HUDEP-2 (cell line): ENCODE measurements at regions not wholly inside any gene's neighbourhood (a gene's known extent, or its start where the extent isn't known, plus 50 kb on each side); places are given as distances from the start of the nearest gene placed in this dataset.
"Not testable (repeated sequence)": the region's sequence is repeated elsewhere in the genome, so short reads cannot be mapped to it uniquely, and the experiment has no call there.

Experiments
- DNase-seq, 76 experiments: peaks; one replicate each; lab custom pipeline; 2025; ENCODE audit not compliant: unreplicated experiment in 76 of 76; lab: John Stamatoyannopoulos, UW

GRCh38 chr9:29966247-29966646, 2393.0 kb upstream of the C9orf72 start:
- DNase-seq: no peak

GRCh38 chr9:29968831-29969230, 2395.6 kb upstream of the C9orf72 start:
- no peak for DNase-seq

- no peak for DNase-seq
These were observed 2396.1 kb upstream of the C9orf72 start for GRCh38 chr9:29969408-29969807.

- no peak for DNase-seq
These were observed 2396.8 kb upstream of the C9orf72 start for GRCh38 chr9:29969856-29970647.

GRCh38 chr9:29974197-29974596, 2400.9 kb upstream of the C9orf72 start:
- no peak for DNase-seq

- DNase-seq: no peak
These were observed 2403.7 kb upstream of the C9orf72 start for GRCh38 chr9:29976981-29977380.

GRCh38 chr9:29981013-29981412, 2403.4 kb upstream of the ACO1 start:
- DNase-seq: no peak

GRCh38 chr9:29999645-30000044, 2384.8 kb upstream of the ACO1 start:
- DNase-seq: no peak

GRCh38 chr9:30010691-30011090, 2373.8 kb upstream of the ACO1 start:
- DNase-seq: no peak

- no peak for DNase-seq
These were observed 2371.8 kb upstream of the ACO1 start for GRCh38 chr9:30012622-30013021.

GRCh38 chr9:30015073-30015472, 2369.4 kb upstream of the ACO1 start:
- no peak for DNase-seq

GRCh38 chr9:30020161-30020560, 2364.3 kb upstream of the ACO1 start:
- no peak for DNase-seq

GRCh38 chr9:30035761-30036160, 2348.7 kb upstream of the ACO1 start:
- DNase-seq: no peak

- no peak for DNase-seq
These were observed 2347.9 kb upstream of the ACO1 start for GRCh38 chr9:30036558-30036957.

GRCh38 chr9:30039712-30040111, 2344.7 kb upstream of the ACO1 start:
- no peak for DNase-seq

GRCh38 chr9:30048396-30048795, 2336.0 kb upstream of the ACO1 start:
- no peak for DNase-seq

GRCh38 chr9:30058463-30058862, 2326.0 kb upstream of the ACO1 start:
- no peak for DNase-seq

GRCh38 chr9:30060976-30061375, 2323.5 kb upstream of the ACO1 start:
- DNase-seq: no peak

- DNase-seq: peak in 1 of 76 experiments; percentile 1
These were observed 2318.6 kb upstream of the ACO1 start for GRCh38 chr9:30065888-30066287.

- not testable (repeated sequence) for DNase-seq
These were observed 2315.2 kb upstream of the ACO1 start for GRCh38 chr9:30069236-30069635.

- DNase-seq: no peak
These were observed 2309.4 kb upstream of the ACO1 start for GRCh38 chr9:30075022-30075421.

GRCh38 chr9:30075451-30076199, 2308.8 kb upstream of the ACO1 start:
- DNase-seq: no peak
